NCI-H1105 treated with DMSO at 0.1 percent for 48 hours (cell line): ENCODE measurements at regions not wholly inside any gene's neighbourhood (a gene's known extent, or its start where the extent isn't known, plus 50 kb on each side); places are given as distances from the start of the nearest gene placed in this dataset.
"Not testable (repeated sequence)": the region's sequence is repeated elsewhere in the genome, so short reads cannot be mapped to it uniquely, and the experiment has no call there.

ENCODE experiments used
- DNase-seq: peaks from one replicate; lab custom pipeline; 2025; lab: John Stamatoyannopoulos, UW

DNA sequence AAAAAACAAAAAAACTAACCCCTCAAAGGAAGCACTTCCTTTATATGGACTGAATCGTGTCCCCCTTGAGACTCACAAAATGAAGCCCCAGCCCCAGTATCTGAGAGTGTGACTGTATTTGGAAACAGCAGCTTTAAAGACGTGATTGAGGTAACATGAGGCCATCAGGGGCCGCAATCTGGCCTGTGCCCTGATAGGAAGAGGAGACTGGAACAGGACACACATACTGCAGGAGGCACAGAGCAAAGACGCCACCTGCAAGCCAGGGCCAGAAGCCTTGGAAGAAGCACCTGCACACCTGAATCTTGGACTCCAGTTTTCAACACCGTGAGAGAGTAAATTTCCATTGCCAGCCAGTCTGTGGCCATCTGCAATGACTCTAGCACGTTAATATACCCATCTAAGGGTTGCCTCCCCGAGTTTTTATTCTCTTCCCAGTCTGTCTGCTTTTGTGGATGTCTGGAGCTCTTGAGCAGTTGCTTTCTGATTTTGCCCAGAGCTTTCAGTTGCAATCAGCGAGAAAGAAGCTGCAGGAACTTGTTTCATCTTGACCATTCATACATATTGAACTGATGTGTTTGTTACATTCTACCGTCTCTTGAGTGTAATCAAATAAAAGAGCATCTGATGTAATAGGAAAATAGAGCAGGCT lies 775.8 kb upstream of the TPTE start:
- DNase-seq: not testable (repeated sequence)

DNA sequence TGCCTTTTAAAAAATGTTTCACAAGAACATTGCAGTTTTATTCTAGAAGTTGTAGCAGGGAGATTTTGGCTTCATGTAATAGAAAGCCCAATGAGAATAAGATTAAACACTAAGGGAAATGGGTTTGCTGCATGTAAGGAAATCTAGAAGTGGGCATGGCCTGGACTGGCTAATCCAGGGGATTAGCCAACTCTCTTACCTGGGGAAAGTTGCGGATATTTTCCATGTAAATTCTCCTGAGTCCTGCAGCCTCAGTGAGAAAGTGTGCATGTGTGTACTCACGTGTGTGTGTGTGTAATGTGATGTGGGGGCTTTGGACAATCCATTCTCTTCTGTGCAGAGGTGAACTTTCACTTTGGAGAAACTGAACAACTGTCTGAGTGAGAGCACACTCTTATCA lies 775.1 kb upstream of the TPTE start:
- not testable (repeated sequence) for DNase-seq

DNA sequence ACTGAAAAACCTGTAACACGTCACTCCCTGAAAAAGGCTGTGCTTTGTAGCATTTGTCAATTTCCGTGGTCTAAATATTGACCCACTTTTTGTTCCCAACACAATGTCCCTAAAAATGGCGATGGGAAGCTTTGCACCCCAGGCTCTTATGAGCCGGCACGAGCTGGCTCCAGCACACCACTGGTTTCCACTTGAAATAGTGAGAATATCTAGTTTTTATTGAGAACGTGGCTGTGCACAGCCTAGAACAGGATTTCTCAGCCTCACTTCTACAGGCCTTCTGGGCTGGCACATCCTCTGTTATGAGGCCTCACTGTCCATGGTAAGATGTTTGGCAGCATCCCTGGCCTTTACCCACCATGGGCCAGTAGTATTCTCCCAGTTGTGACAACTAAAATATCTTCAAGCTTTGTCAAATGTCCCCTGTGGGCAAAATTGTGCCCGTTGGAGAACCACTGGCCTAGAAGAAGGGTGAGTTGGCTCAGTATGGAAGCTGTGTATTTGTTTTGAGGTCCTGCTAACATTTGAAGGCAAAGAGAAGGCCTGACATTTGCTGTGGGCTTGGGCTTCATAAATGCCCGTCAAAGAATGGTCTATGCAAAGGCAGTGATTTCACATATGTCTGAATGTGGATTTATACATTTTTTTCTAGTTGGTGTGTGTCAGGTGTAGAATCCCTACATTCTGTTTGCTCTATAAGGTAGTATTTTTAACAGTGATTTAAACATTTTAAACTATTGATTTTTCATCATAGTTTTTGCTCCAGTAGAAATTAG lies 774.4 kb upstream of the TPTE start:
- not testable (repeated sequence) for DNase-seq

GRCh38 chr21:9747870-9748269 lies 773.5 kb upstream of the TPTE start:
- not testable (repeated sequence) for DNase-seq

- DNase-seq: not testable (repeated sequence)
Measured at GRCh38 chr21:9748451-9748850, 772.9 kb upstream of the TPTE start.

- not testable (repeated sequence) for DNase-seq
Measured at GRCh38 chr21:9749741-9750230, 771.6 kb upstream of the TPTE start.

- DNase-seq: no peak
Measured at GRCh38 chr21:9750341-9751086, 770.9 kb upstream of the TPTE start.

DNA sequence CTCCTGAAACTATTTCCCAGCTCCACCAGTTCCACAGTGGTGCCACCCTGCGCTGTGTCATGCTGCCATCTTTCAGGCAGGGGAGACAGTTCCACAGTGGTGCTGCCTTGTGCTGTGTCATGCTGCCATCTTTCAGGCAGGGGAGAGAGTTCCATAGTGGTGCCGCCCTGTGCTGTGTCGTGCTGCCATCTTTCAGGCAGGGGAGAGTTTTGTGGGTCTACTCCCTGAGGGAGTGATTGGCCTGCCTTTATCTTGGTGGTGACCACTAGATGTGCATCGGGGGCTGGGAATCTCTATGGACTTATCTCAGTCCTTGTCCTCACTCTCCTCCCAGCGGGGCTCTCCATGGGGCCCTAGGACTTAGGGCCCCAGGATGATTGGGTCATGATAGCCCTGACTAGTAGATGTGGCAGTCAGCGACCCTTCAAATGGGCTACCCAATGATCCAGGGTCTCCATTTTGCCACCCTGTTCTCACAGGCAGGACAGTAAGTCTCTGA lies 770.2 kb upstream of the TPTE start:
- DNase-seq: not testable (repeated sequence)

GRCh38 chr21:9752028-9752427 lies 769.4 kb upstream of the TPTE start:
- not testable (repeated sequence) for DNase-seq

- DNase-seq: not testable (repeated sequence)
Measured at GRCh38 chr21:9753441-9753840, 767.9 kb upstream of the TPTE start.

GRCh38 chr21:9753943-9754342 lies 767.4 kb upstream of the TPTE start:
- no peak for DNase-seq

DNA sequence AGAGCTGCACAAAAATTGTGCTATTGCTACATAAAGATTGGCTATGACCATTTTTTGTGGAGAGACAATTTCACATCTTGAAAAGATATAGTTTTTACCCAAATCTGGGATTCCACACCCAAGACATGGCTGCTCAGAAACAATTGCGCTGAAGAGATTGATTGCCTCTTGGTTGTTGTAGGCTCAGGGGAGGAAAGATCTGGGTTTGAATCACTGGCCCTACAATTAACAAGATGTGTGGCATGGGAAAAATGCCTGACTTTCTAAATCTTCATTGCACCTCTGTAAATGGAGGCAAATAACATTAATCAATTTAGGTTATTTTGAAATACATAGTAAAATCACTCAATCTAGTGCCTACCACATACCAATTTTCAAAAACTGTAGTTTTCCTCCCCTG lies 766.9 kb upstream of the TPTE start:
- not testable (repeated sequence) for DNase-seq

DNA sequence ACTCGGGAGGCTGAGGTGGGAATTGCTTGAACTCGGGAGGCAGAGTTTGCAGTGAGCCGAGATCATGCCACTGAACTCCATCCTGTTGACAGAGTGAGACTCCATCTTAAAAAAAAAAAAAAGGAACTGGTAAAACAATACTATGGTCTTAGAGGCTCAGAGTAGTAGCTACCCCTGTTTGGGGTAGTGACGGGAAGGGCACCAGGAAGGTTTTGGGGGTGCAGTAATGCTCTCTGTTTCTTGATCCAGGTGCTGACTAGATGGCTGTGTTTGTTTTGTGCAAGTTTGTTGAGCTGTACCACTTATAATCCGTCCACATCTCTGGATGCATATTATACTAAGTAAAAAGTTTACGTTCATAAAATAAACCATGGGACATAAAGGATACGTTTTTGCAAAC lies 765.8 kb upstream of the TPTE start:
- no peak for DNase-seq

DNA sequence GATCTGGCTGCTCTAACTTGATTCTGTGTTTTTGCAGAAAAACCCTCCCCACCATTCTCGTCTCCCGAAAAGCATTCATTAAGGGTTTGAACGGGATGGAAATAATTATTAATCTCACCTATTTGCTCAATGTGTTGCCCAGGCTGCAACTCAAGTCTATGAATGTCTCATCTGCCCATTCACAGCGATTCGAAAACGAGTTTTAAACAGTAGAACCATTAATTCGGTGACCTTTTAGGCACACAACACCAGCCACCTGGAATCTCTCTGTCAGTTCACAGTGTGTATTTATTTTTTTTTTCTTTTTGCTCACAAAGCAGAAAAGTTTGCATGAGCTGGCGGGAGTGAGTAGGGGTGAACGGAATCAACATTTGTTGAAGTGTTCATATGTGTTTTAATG lies 764.7 kb upstream of the TPTE start:
- DNase-seq: no peak

DNA sequence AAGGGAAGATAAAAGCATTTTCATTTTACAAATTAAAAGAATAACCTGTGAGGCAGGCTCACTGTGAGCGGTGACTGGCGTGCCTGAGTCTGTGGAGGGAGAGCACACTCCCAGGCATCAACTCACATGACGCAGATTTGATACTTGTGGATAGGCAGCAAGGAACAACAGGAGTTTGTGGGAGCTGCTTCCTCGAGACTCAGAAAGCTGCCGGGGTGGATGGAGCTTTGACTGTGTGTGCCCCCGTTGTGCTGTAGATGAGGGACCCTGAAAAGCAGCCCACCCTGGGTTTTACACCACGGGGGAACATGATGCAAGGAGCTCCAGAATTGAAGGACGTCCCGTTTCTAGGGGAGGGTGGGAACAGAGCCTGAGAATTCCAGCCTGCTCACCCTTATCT lies 764.3 kb upstream of the TPTE start:
- DNase-seq: not testable (repeated sequence)

GRCh38 chr21:9757572-9757971 lies 763.8 kb upstream of the TPTE start:
- DNase-seq: not testable (repeated sequence)

- DNase-seq: no peak
Measured at GRCh38 chr21:9758141-9758540, 763.2 kb upstream of the TPTE start.

GRCh38 chr21:9758888-9759287 lies 762.5 kb upstream of the TPTE start:
- DNase-seq: no peak

GRCh38 chr21:9759972-9760371 lies 761.4 kb upstream of the TPTE start:
- DNase-seq: no peak

DNA sequence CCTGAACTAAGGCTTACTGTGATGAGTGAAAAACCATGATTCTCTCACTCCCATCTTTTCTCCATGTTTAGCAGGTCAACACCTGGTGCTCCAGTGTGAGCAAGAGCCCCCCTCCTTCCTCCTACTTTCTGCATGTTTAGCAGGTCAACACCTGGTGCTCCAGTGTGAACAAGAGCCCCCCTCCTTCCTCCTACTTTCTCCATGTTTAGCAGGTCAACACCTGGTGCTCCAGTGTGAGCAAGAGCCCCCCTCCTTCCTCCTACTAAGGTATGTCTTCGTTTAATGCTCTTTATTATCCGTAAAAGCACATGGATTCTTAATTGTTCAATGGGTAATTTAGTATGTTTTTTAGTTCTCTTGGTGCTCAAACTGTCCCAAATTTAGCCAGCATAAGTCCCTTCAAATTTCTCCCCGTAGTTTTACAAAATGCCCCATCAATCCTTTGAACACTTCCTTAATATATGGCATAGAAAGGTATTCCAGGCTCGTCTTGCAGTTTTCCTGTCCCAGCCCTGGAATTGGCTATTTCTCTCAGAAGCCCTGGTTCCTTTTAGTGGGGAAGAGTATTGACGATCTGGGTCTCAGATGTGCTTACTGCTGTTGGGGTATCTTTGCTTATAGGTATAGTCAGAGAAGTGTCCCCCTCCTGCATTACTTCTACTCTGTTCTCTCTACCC lies 760.8 kb upstream of the TPTE start:
- DNase-seq: no peak

GRCh38 chr21:9763306-9763705 lies 758.1 kb upstream of the TPTE start:
- DNase-seq: no peak

DNA sequence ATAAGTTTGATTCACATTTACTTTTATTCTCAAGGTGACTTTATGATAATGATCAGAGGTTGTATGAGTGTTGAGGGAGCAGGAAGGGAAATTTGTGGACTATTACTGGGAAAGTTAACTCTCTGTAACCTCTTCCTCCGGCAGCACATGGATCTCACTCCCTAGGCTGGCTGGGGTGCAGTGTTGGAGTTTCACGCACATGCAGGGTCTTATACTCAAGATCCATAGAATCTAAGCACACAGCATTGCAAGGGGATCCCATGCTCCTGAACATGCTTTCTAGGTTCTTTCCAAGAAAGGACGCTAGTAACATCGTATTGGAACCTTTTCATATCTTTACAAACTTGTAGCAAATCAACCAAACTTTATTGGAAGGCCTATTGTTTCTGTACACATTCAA lies 757.6 kb upstream of the TPTE start:
- no peak for DNase-seq
